Neural crest cell (in vitro differentiated cells): ENCODE measurements at regions not wholly inside any gene's neighbourhood (a gene's known extent, or its start where the extent isn't known, plus 50 kb on each side); places are given as distances from the start of the nearest gene placed in this dataset.

ENCODE experiments used
- DNase-seq: peaks from one replicate; pipeline ENCODE4 v3.0.0; 2021; ENCODE audit warnings: low read depth, mixed read lengths, low spot score
- H3K27ac Mint-ChIP-seq: one replicate; pipeline ENCODE4 v1.8.0; 2021; ENCODE audit warnings: mild to moderate bottlenecking, mixed read lengths; ENCODE audit not compliant: unreplicated experiment
- H3K27me3 Mint-ChIP-seq: 2 replicates; pipeline ENCODE4 v1.8.0; 2021; ENCODE audit warnings: low read depth, mild to moderate bottlenecking, mixed read lengths
- H3K36me3 Mint-ChIP-seq: 2 replicates; pipeline ENCODE4 v1.8.0; 2021; ENCODE audit warnings: low read depth, mild to moderate bottlenecking, mixed read lengths
- H3K4me1 Mint-ChIP-seq: 2 replicates; pipeline ENCODE4 v1.8.0; 2021; ENCODE audit warnings: mixed read lengths
- H3K4me3 Mint-ChIP-seq: one replicate; pipeline ENCODE4 v1.8.0; 2021; ENCODE audit warnings: mild to moderate bottlenecking, mixed read lengths
- H3K9me3 Mint-ChIP-seq: 2 replicates; pipeline ENCODE4 v1.8.0; 2021; ENCODE audit warnings: mixed read lengths
- TF ChIP-seq, protein P1 (sequence below): fragments of 200-600 bp; sonication (generic); conservative IDR thresholded peaks from 2 replicates; pipeline ENCODE4 v1.5.0; 2021; ENCODE audit warnings: antibody characterized with exemption, mild to moderate bottlenecking

DNA sequence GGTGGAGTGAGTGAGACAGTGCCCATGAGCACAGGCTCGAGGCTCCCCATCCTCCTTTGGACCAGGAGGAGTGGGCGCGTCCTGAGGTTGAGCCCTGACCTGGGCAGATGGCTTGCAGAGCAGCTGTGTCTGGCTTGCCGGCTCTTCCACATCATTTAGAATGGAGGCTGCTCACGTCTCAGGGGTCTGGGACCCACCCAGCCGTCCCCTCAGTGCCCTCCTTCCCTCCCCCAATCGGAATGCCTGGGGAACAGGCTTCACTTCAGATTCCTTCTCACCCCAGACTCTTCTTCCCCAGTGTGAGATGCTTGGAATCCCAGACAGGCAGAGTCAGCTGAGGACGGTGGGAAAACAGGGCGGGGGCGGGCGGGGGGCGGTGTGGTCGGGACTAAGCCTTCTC, 968.6 kb upstream of the ZNF722 start:
- no peak overlapping the region for H3K27ac Mint-ChIP-seq
- peaks cover 18% of the 10 kb centered on the region for H3K36me3 Mint-ChIP-seq
- no peak overlapping the region for H3K4me3 Mint-ChIP-seq
- H3K27me3 Mint-ChIP-seq: no peaks in the 10 kb centered on the region
- no peak for DNase-seq
- TF ChIP-seq, protein P1, sequence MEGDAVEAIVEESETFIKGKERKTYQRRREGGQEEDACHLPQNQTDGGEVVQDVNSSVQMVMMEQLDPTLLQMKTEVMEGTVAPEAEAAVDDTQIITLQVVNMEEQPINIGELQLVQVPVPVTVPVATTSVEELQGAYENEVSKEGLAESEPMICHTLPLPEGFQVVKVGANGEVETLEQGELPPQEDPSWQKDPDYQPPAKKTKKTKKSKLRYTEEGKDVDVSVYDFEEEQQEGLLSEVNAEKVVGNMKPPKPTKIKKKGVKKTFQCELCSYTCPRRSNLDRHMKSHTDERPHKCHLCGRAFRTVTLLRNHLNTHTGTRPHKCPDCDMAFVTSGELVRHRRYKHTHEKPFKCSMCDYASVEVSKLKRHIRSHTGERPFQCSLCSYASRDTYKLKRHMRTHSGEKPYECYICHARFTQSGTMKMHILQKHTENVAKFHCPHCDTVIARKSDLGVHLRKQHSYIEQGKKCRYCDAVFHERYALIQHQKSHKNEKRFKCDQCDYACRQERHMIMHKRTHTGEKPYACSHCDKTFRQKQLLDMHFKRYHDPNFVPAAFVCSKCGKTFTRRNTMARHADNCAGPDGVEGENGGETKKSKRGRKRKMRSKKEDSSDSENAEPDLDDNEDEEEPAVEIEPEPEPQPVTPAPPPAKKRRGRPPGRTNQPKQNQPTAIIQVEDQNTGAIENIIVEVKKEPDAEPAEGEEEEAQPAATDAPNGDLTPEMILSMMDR: no peak
- no peaks in the 10 kb centered on the region for H3K4me1 Mint-ChIP-seq
- H3K9me3 Mint-ChIP-seq: peaks cover 24% of the 10 kb centered on the region

DNA sequence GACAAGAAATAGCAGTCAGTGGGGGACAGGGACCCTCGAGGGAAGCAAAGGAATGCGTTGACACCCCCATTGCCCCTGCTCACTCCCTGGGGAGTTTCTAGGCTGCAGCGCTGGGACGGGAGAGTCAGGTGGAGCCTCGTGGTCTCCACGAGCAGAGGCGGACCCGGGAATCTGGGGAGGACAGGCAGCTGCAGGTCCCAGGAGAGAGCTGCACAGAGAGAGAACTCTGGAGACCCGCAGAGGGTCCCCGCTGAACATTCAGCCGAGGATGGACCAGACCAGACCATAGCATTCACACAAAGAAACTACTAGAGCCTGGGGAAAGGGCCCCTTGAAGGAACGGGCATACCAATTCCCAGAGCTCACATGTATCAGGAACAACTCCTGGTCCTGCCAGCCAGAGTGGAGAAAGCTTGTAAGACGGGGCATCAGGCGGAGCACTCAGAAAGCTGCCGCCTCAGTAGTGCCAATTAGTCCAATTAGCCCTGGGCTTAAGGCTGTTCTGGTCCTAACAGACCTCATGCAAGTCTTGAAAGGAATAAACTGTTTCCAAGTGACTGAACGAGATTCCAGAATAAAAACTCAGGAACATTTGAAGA, 966.7 kb upstream of the ZNF722 start:
- no peaks in the 10 kb centered on the region for H3K4me1 Mint-ChIP-seq

DNA sequence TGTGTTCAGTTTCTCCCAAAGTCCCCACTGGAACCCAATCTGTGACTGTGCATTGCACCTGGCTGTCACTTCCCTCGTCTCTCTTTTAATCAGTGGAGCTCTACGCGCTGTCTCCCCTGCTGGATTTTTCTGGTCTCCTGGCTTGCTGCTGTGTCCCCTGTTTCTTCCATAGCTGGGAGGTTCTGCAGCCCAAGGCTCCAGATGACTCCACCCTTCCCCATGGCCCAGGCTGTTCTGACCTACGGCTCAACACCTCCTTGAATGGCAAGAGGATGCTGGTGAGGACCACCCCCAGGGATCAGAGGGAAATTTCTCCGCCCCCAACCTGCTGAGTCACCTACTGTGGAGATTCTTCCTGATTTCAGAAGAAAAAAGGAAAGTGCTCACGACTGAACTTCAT, 961.4 kb upstream of the ZNF722 start:
- no peak overlapping the region for H3K4me3 Mint-ChIP-seq
- no peak overlapping the region for H3K27ac Mint-ChIP-seq
- peaks cover 40% of the 10 kb centered on the region for H3K9me3 Mint-ChIP-seq
- no peaks in the 10 kb centered on the region for H3K4me1 Mint-ChIP-seq
- H3K36me3 Mint-ChIP-seq: peaks cover 28% of the 10 kb centered on the region
- no peaks in the 10 kb centered on the region for H3K27me3 Mint-ChIP-seq
- TF ChIP-seq, protein P1: no peak
- no peak for DNase-seq

More for the DNA sequence above, 966.7 kb upstream of the ZNF722 start:
- TF ChIP-seq, protein P1: no peak
- H3K27ac Mint-ChIP-seq: no peak overlapping the region
- H3K36me3 Mint-ChIP-seq: peaks cover 18% of the 10 kb centered on the region
- no peak for DNase-seq
- no peak overlapping the region for H3K4me3 Mint-ChIP-seq
- peaks cover 26% of the 10 kb centered on the region for H3K9me3 Mint-ChIP-seq
- no peaks in the 10 kb centered on the region for H3K27me3 Mint-ChIP-seq

DNA sequence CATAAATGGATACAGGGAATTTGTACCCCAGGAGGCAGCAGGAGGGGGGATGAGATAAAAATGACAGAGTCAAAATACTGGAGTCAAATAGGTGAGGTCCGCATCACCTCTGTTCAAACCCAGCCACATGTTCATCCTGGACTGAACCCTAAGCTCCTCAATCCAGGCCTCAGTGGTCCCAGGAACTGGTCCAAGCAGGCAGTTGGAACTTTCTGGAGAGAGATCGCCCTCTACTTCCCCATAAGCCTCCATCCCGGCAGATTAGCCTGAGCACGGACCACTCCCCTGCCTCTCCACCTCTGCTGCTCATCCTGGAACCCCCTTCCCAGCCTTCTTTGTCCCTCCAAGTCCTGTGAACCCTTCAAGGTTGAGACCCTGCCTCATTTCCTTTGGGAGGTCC, 959.7 kb upstream of the ZNF722 start:
- Mint-ChIP-seq H3K9me3 (peaks cover 47% of the 10 kb centered on the region), H3K27ac (no peak overlapping the region), H3K27me3 (no peaks in the 10 kb centered on the region), H3K36me3 (peaks cover 33% of the 10 kb centered on the region), H3K4me3 (no peak overlapping the region), H3K4me1 (no peaks in the 10 kb centered on the region)
- TF ChIP-seq, protein P1: no peak
- DNase-seq: no peak

DNA sequence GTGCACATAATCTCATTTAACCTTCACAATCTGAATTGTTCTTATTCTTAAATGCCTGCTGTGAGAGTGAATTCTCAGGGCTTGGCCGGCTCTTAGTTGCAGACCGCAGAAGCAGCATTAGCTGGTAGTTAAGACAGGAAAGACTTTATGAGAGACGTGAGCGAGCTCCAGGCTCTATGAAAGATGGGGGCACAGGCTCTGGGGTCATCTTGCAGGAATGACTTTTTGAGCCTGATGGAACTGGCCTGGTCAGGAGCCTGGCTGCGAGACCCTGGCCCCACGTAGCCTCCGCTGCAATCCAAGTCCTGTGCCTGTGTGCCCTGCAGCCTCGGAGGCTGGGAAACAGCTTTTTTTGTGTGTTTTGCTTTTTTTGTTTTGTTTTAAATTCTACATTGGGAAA, 958.8 kb upstream of the ZNF722 start:
- no peak for DNase-seq
- Mint-ChIP-seq H3K9me3 (peaks cover 44% of the 10 kb centered on the region), H3K36me3 (peaks cover 33% of the 10 kb centered on the region), H3K27ac (no peak overlapping the region), H3K27me3 (no peaks in the 10 kb centered on the region), H3K4me1 (no peaks in the 10 kb centered on the region), H3K4me3 (no peak overlapping the region)
- TF ChIP-seq, protein P1: no peak
